B cell (primary cell): ENCODE measurements at regions not wholly inside any gene's neighbourhood (a gene's known extent, or its start where the extent isn't known, plus 50 kb on each side); places are given as distances from the start of the nearest gene placed in this dataset.

Source experiments
- ATAC-seq: fragments of 200-7000 bp; cut with Tn5 transposase; one replicate; pipeline ENCODE4 v1.10.0; 2021; ENCODE audit warnings: low read depth, mild to moderate bottlenecking, moderate number of reproducible peaks, moderate library complexity
- CTCF ChIA-PET: fragments of 350-600 bp; sonication (Branson Sonifier 250); formaldehyde crosslinking; loops from one replicate; lab custom pipeline; 2021; ENCODE audit warnings: antibody characterized with exemption, inconsistent platforms; lab: Charles Lee
- POLR2A ChIA-PET: fragments of 350-600 bp; sonication (Branson Sonifier 250); formaldehyde crosslinking; loops from one replicate; lab custom pipeline; 2021; ENCODE audit warnings: antibody characterized with exemption; lab: Charles Lee
- DNase-seq: peaks from one replicate; pipeline ENCODE4 v3.0.0; 2013
- H2AFZ ChIP-seq: 2 replicates; pipeline ENCODE4 v1.6.1; 2012; ENCODE audit warnings: mild to moderate bottlenecking, low read depth, low read length; ENCODE audit not compliant: insufficient read depth, poor library complexity, severe bottlenecking
- H3K27ac ChIP-seq, 2 donors: 1 replicate in 1 of 2; 2 replicates in 1 of 2; pipeline ENCODE4 v1.5.1; 2012 to 2013; ENCODE audit warnings: low read length in 2 of 2, mild to moderate bottlenecking in 2 of 2, moderate library complexity in 1 of 2
- H3K27me3 ChIP-seq, 4 experiments: fragments of 200-600 bp in 1 of 4; sonication (generic) in 1 of 4; replicated peaks in 1 of 4; 1 replicate in 2 of 4; 2 replicates in 2 of 4; pipeline versions ENCODE4 v1.6.1 to v1.7.0; 2013 to 2016; ENCODE audit warnings: low read length in 3 of 4, mild to moderate bottlenecking in 2 of 4, mixed read lengths in 1 of 4, moderate library complexity in 1 of 4; ENCODE audit not compliant: insufficient read depth in 4 of 4, control insufficient read depth in 3 of 4; ENCODE audit errors: control extremely low read depth in 1 of 4
- H3K36me3 ChIP-seq, 2 experiments: replicated peaks in 1 of 2; 1 replicate in 1 of 2; 2 replicates in 1 of 2; pipeline versions ENCODE4 v1.6.1 to v1.7.1; 2013; ENCODE audit warnings: low read length in 1 of 2; ENCODE audit not compliant: insufficient read depth in 2 of 2, control insufficient read depth in 1 of 2; ENCODE audit errors: control extremely low read depth in 1 of 2, extremely low read depth in 1 of 2
- H3K4me1 ChIP-seq, 2 donors: fragments of 200-600 bp in 1 of 2; sonication (generic) in 1 of 2; 1 replicate in 1 of 2; 2 replicates in 1 of 2; pipeline versions ENCODE4 v1.5.1 to v1.6.1; 2013 to 2017; ENCODE audit warnings: low read length in 2 of 2; ENCODE audit not compliant: control insufficient read depth in 2 of 2, insufficient read depth in 2 of 2
- H3K4me2 ChIP-seq: replicated peaks from 2 replicates; pipeline ENCODE3; 2012; ENCODE audit warnings: mild to moderate bottlenecking, low read depth, low read length; ENCODE audit not compliant: poor library complexity, severe bottlenecking
- H3K4me3 ChIP-seq, 5 experiments: fragments of 200-600 bp in 1 of 5; sonication (generic) in 1 of 5; 1 replicate in 3 of 5; 2 replicates in 2 of 5; pipeline versions ENCODE4 v1.5.1 to v1.7.0; 2011 to 2016; ENCODE audit warnings: low read length in 4 of 5, mild to moderate bottlenecking in 4 of 5, low read depth in 2 of 5, control low read depth in 1 of 5, moderate library complexity in 1 of 5; ENCODE audit not compliant: insufficient read depth in 1 of 5; ENCODE audit errors: control extremely low read depth in 1 of 5, extremely low read depth in 1 of 5
- H3K79me2 ChIP-seq: fragments of 200-600 bp; sonication (generic); one replicate; pipeline ENCODE4 v1.6.0; 2016; ENCODE audit warnings: low read length; ENCODE audit not compliant: control insufficient read depth, insufficient read depth
- H3K9ac ChIP-seq: fragments of 200-600 bp; sonication (generic); 2 replicates; pipeline ENCODE4 v1.6.1; 2017; ENCODE audit warnings: mild to moderate bottlenecking, low read length, moderate library complexity
- H3K9me3 ChIP-seq, 3 donors: one replicate each; pipeline versions ENCODE4 v1.6.1 to v1.7.1; 2013; ENCODE audit warnings: low read length in 2 of 3; ENCODE audit not compliant: control insufficient read depth in 2 of 3, insufficient read depth in 1 of 3; ENCODE audit errors: control extremely low read depth in 1 of 3
- H4K20me1 ChIP-seq: 2 replicates; pipeline ENCODE4 v1.6.0; 2012; ENCODE audit warnings: mild to moderate bottlenecking, low read length; ENCODE audit not compliant: insufficient read depth, control insufficient read depth, poor library complexity, severe bottlenecking
- H3K27ac Mint-ChIP-seq: one replicate; pipeline ENCODE4 v1.8.0; 2021; ENCODE audit warnings: mixed read lengths
- H3K27me3 Mint-ChIP-seq: one replicate; pipeline ENCODE4 v1.8.0; 2021; ENCODE audit warnings: mixed read lengths
- H3K4me1 Mint-ChIP-seq: one replicate; pipeline ENCODE4 v1.8.0; 2021; ENCODE audit warnings: mixed read lengths
- H3K4me3 Mint-ChIP-seq: one replicate; pipeline ENCODE4 v1.8.0; 2021; ENCODE audit warnings: mixed read lengths
- H3K9me3 Mint-ChIP-seq: one replicate; pipeline ENCODE4 v1.8.0; 2022; ENCODE audit warnings: mixed read lengths; ENCODE audit not compliant: insufficient read depth
- EZH2 ChIP-seq: IDR thresholded peaks from 2 replicates; pipeline ENCODE4 v1.6.1; 2012; ENCODE audit warnings: borderline replicate concordance, low read depth, mild to moderate bottlenecking, moderate library complexity, low read length; ENCODE audit not compliant: insufficient read depth, poor library complexity, severe bottlenecking
- WGBS: methylation state at CpG from one replicate; pipeline ENCODE4 v1.1.5; 2013; ENCODE audit warnings: missing lambda C conversion rate; ENCODE audit not compliant: insufficient coverage; 5-methylcytosine and 5-hydroxymethylcytosine counted together
- intact Hi-C: fragments of 100-400 bp; cut with micrococcal nuclease; formaldehyde crosslinking; loops from one replicate; pipeline ENCODE4 v1.10.0; 2022
- TF ChIP-seq, protein P1 (sequence below): fragments of 200-600 bp; IDR thresholded peaks from one replicate; pipeline ENCODE4 v1.8.0; 2022; ENCODE audit warnings: antibody characterized with exemption, mild to moderate bottlenecking

DNA sequence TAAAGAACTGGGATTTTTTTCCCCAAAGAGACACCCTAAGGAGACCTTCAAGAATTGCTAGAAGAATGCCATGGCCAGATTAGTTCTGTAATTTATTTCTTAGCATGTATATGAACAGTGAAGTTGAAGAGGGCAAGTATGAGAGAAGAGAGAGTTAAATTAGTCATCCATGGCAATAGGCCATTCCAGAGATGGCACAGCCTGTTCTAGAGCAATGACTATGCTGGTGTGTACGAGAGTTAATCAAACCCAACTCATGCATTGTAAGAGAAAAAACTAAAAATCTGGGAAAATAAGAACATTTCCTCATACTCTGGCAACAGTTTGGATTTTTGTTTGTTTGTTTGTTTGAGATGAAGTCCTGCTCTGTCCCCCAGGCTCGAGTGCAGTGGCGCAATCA is 112.1 kb upstream of the PIK3C3 start:
- 100% methylated on average over 1 of the region's 3 CpGs for WGBS
- intact Hi-C loops = no loop called here
- Mint-ChIP-seq H3K27ac (no peak overlapping the region), H3K4me1 (no peaks in the 10 kb centered on the region), H3K4me3 (no peak overlapping the region), H3K9me3 (no peaks in the 10 kb centered on the region), H3K27me3 (no peaks in the 10 kb centered on the region)
- Histone ChIP-seq H4K20me1 (no peaks in the 10 kb centered on the region), H3K9me3 (no peaks in the 10 kb centered on the region), H3K27ac (no peak overlapping the region), H3K4me3 (no peak overlapping the region), H3K4me1 (no peaks in the 10 kb centered on the region), H3K9ac (no peak overlapping the region), H2AFZ (no peak overlapping the region), H3K36me3 (no peaks in the 10 kb centered on the region), H3K4me2 (no peak overlapping the region), H3K79me2 (no peaks in the 10 kb centered on the region), H3K27me3 (peaks cover 0 to 3% (median 0%) of the 10 kb centered on the region in 4 experiments)
- DNase-seq (no peak), ATAC-seq (no peak)
- ChIA-PET POLR2A (no interaction called here), CTCF (no interaction called here)
- no peak for TF ChIP-seq EZH2
- TF ChIP-seq, protein P1, sequence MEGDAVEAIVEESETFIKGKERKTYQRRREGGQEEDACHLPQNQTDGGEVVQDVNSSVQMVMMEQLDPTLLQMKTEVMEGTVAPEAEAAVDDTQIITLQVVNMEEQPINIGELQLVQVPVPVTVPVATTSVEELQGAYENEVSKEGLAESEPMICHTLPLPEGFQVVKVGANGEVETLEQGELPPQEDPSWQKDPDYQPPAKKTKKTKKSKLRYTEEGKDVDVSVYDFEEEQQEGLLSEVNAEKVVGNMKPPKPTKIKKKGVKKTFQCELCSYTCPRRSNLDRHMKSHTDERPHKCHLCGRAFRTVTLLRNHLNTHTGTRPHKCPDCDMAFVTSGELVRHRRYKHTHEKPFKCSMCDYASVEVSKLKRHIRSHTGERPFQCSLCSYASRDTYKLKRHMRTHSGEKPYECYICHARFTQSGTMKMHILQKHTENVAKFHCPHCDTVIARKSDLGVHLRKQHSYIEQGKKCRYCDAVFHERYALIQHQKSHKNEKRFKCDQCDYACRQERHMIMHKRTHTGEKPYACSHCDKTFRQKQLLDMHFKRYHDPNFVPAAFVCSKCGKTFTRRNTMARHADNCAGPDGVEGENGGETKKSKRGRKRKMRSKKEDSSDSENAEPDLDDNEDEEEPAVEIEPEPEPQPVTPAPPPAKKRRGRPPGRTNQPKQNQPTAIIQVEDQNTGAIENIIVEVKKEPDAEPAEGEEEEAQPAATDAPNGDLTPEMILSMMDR = no peak

DNA sequence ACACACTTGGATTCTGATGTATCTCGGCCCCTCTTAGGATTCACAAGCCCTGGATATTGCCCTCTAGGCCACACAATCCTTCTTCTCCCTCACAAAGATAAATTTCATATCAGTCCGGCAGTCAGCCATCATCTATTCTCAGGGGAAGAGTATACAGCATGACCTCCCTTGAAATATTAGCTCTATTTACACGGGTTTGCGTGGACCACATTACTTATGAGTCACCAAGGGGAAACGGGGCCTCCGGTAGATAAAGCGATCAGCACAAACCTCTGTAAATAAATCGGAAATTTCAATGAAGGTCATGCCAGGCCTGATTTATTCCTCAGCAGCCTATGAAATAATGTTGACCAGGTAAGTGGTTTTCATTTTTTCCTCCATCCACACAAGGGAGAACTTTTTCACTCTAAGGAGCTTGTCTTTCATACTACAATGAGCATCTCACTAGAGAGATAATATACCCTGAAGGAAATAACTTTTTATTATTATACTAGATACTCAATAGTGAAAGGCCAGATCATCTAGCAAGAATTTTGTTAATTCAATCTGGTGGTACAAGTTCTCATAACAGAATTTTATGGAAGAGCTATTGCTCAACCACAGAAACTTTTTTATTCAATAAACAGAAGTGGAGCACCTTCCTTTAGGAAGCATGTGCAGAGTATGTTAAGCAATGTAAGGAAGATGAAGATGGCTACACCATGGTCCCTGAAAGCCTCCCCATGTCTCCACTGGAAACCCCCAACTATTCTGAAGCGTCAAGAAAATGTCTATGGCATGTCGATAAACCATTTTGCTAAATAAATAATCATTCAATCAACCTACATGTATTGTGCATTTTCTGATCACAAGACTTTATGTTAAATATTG is 125.2 kb upstream of the PIK3C3 start:
- CTCF ChIA-PET = no interaction called here

More for the DNA sequence above, 125.2 kb upstream of the PIK3C3 start:
- Mint-ChIP-seq H3K4me1 (no peaks in the 10 kb centered on the region), H3K9me3 (peaks cover 3% of the 10 kb centered on the region), H3K4me3 (no peak overlapping the region), H3K27ac (no peak overlapping the region), H3K27me3 (no peaks in the 10 kb centered on the region)
- 92% methylated on average over 7 of the region's 10 CpGs for WGBS
- no peaks in the 10 kb centered on the region for H3K79me2 ChIP-seq
- intact Hi-C loops = no loop called here
- TF ChIP-seq EZH2 = no peak
- TF ChIP-seq, protein P1 = no peak
- H3K9me3 ChIP-seq = no peaks in the 10 kb centered on the region
- ATAC-seq (no peak), DNase-seq (no peak)
- H3K4me3 ChIP-seq = no peak overlapping the region
- no peaks in the 10 kb centered on the region for H3K27me3 ChIP-seq
- H2AFZ ChIP-seq = no peak overlapping the region
- H3K27ac ChIP-seq = no peak overlapping the region
- no peak overlapping the region for H3K9ac ChIP-seq
- H3K4me2 ChIP-seq = no peak overlapping the region
- POLR2A ChIA-PET = no interaction called here
- no peaks in the 10 kb centered on the region for H3K4me1 ChIP-seq
- no peaks in the 10 kb centered on the region for H3K36me3 ChIP-seq
- H4K20me1 ChIP-seq = no peaks in the 10 kb centered on the region
